Upper lobe of left lung (tissue), 4 donors: ENCODE measurements at regions not wholly inside any gene's neighbourhood (a gene's known extent, or its start where the extent isn't known, plus 50 kb on each side); places are given as distances from the start of the nearest gene placed in this dataset.

Source experiments
- EP300 ChIP-seq, 4 donors: sonication (generic); formaldehyde crosslinking; IDR thresholded peaks; one replicate each; pipeline ENCODE4 v1.5.1; 2017; ENCODE audit warnings: antibody characterized with exemption in 4 of 4, control low read depth in 2 of 4
- POLR2A ChIP-seq, 4 donors: fragments of 450-650 bp; IDR thresholded peaks; one replicate each; pipeline ENCODE4 v1.5.1; 2016 to 2017; ENCODE audit warnings: antibody characterized with exemption in 4 of 4, mild to moderate bottlenecking in 2 of 4
- TF ChIP-seq, protein P1 (sequence below), 6 experiments: fragments of 450-650 bp in 4 of 6; fragments of 200-600 bp in 2 of 6; sonication (generic) in 2 of 6; IDR thresholded peaks; one replicate each; pipeline ENCODE4 v1.5.1; 2016 to 2019; ENCODE audit warnings: antibody characterized with exemption in 6 of 6

DNA sequence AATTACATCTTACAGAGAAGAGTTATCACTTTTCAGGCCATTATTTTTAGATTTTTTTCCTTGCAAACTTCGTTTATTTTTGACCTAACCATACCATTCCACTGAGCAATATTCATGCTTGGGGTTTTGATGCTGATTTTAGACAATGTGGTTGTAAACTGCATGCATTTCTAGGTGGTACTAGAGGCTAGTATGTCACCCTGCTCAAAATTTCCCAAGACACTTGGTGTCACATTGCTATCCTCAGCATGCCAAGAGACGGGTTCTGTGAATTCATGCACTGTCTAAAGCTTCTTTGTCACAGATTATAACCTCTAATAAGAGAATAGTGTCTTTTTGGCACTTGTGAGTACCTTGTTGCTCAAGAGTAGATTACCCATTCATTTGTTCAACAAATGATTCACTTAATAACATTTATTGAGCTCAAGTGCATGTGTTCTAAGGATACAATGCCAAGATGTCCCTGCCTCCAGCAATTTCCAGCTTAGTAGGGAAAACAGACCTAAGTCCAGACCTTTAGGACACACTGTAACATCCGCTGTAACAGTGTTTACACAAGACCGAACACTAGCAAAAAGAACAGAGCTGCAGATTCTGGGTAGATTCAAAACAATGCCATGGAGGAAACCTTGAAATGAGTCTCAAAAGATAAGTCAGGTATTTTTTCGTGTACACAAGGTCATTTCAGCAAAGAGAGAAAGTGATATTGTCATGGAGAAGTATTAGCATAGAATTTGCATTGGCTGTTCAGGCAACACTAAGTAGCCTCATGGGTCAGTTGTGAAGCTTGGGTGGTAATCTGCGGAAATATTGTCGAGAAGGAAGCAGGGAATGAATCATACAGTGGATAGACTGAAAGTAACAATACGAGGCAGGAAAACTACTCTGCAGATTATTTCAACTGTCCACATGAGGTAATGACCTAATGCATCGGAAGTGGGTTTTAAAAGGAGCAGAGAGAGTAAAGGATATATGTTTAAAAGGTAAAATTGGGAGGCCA is 515.1 kb upstream of the ZFP42 start:
- no peak for TF ChIP-seq POLR2A (IDR thresholded peaks at IDR 0.05)
- TF ChIP-seq, protein P1, sequence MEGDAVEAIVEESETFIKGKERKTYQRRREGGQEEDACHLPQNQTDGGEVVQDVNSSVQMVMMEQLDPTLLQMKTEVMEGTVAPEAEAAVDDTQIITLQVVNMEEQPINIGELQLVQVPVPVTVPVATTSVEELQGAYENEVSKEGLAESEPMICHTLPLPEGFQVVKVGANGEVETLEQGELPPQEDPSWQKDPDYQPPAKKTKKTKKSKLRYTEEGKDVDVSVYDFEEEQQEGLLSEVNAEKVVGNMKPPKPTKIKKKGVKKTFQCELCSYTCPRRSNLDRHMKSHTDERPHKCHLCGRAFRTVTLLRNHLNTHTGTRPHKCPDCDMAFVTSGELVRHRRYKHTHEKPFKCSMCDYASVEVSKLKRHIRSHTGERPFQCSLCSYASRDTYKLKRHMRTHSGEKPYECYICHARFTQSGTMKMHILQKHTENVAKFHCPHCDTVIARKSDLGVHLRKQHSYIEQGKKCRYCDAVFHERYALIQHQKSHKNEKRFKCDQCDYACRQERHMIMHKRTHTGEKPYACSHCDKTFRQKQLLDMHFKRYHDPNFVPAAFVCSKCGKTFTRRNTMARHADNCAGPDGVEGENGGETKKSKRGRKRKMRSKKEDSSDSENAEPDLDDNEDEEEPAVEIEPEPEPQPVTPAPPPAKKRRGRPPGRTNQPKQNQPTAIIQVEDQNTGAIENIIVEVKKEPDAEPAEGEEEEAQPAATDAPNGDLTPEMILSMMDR (IDR thresholded peaks at IDR 0.05): no peak
- TF ChIP-seq EP300 (IDR thresholded peaks at IDR 0.05): no peak
